OCI-LY7 (cell line): ENCODE measurements at regions not wholly inside any gene's neighbourhood (a gene's known extent, or its start where the extent isn't known, plus 50 kb on each side); places are given as distances from the start of the nearest gene placed in this dataset.

Source experiments
- BruUV-seq: library from RNA; stranded (reverse); fragments of 400-500 nt; replicated peaks from 2 replicates; lab custom pipeline; 2021; lab: Mats Ljungman, UMichigan
- CTCF ChIA-PET: fragments of 300-600 bp; sonication (Branson Sonifier 250); formaldehyde crosslinking; loops from one replicate; lab custom pipeline; 2022; ENCODE audit warnings: antibody characterized with exemption; ENCODE audit not compliant: unreplicated experiment; lab: Charles Lee
- POLR2A ChIA-PET: fragments of 300-600 bp; sonication (Branson Sonifier 250); formaldehyde crosslinking; loops from one replicate; lab custom pipeline; 2022; ENCODE audit warnings: antibody characterized with exemption; lab: Charles Lee
- DNase-seq: peaks from one replicate; pipeline ENCODE4 v3.0.0-alpha.2; 2015; ENCODE audit warnings: low spot score
- H2AFZ ChIP-seq: fragments of 200-600 bp; sonication (generic), shearing (Covaris generic); 2 replicates; pipeline ENCODE4 v1.6.1; 2014; ENCODE audit warnings: mild to moderate bottlenecking, antibody characterized with exemption, low read length, moderate library complexity
- H3K27ac ChIP-seq: fragments of 200-600 bp; sonication (generic); 2 replicates; pipeline ENCODE4 v1.5.1; 2014; ENCODE audit warnings: mixed run types, low read depth, mild to moderate bottlenecking, moderate library complexity, low read length, inconsistent platforms; ENCODE audit not compliant: poor library complexity, severe bottlenecking
- H3K36me3 ChIP-seq: fragments of 200-600 bp; sonication (generic); 2 replicates; pipeline ENCODE4 v1.6.1; 2014; ENCODE audit warnings: mild to moderate bottlenecking, antibody characterized with exemption, low read length, moderate library complexity, mixed read lengths; ENCODE audit not compliant: insufficient read depth
- H3K4me1 ChIP-seq: fragments of 200-600 bp; sonication (generic); 2 replicates; pipeline ENCODE4 v1.5.1; 2014; ENCODE audit warnings: mild to moderate bottlenecking, low read length; ENCODE audit not compliant: insufficient read depth, poor library complexity, severe bottlenecking
- H3K4me2 ChIP-seq: fragments of 200-600 bp; sonication (generic); 2 replicates; pipeline ENCODE4 v1.6.1; 2014; ENCODE audit warnings: mild to moderate bottlenecking, low read length
- H3K4me3 ChIP-seq: fragments of 200-600 bp; sonication (generic); 2 replicates; pipeline ENCODE4 v1.5.1; 2014; ENCODE audit warnings: mild to moderate bottlenecking, low read depth, low read length; ENCODE audit not compliant: poor library complexity, severe bottlenecking
- H3K79me2 ChIP-seq: fragments of 200-600 bp; sonication (generic); 2 replicates; pipeline ENCODE4 v1.6.1; 2016; ENCODE audit warnings: low read depth, mild to moderate bottlenecking, low read length, moderate library complexity, mixed read lengths; ENCODE audit not compliant: insufficient read depth
- H3K9me2 ChIP-seq: fragments of 200-600 bp; sonication (generic); 2 replicates; pipeline ENCODE4 v1.6.1; 2016; ENCODE audit warnings: mild to moderate bottlenecking, low read length, mixed read lengths; ENCODE audit not compliant: insufficient read depth
- H3K9me3 ChIP-seq: fragments of 200-600 bp; sonication (generic); 2 replicates; pipeline ENCODE4 v1.6.1; 2014; ENCODE audit warnings: mild to moderate bottlenecking, mixed run types, low read length, mixed read lengths
- H4K20me1 ChIP-seq: fragments of 200-600 bp; sonication (generic); 2 replicates; pipeline ENCODE4 v1.6.1; 2014; ENCODE audit warnings: mild to moderate bottlenecking, antibody characterized with exemption, low read length, moderate library complexity, mixed read lengths; ENCODE audit not compliant: insufficient read depth
- CTCF ChIP-seq: fragments of 200-600 bp; sonication (generic); conservative IDR thresholded peaks from 2 replicates; pipeline ENCODE4 v1.5.1; 2014; ENCODE audit warnings: mild to moderate bottlenecking, antibody characterized with exemption, low read length, moderate library complexity, mixed read lengths
- EZH2phosphoT487 ChIP-seq: fragments of 200-600 bp; sonication (generic); IDR thresholded peaks from 2 replicates; pipeline ENCODE4 v1.6.1; 2018; ENCODE audit warnings: low read depth, borderline replicate concordance, mild to moderate bottlenecking, mixed run types, antibody characterized with exemption, low read length, moderate library complexity, mixed read lengths
- intact Hi-C: fragments of 100-400 bp; cut with micrococcal nuclease; formaldehyde crosslinking; loops from one replicate; pipeline ENCODE4 v1.10.0; 2022; ENCODE audit not compliant: unreplicated experiment

- no peaks in the 10 kb centered on the region for H3K36me3 ChIP-seq
- no peaks in the 10 kb centered on the region for H3K4me1 ChIP-seq
- H3K4me2 ChIP-seq: no peak overlapping the region
- intact Hi-C loops: no loop called here
- no peak overlapping the region for H3K27ac ChIP-seq
- no peaks in the 10 kb centered on the region for H3K9me3 ChIP-seq
- no peaks in the 10 kb centered on the region for H3K9me2 ChIP-seq
- no peaks in the 10 kb centered on the region for H4K20me1 ChIP-seq
- CTCF ChIA-PET: no interaction called here
- DNase-seq: no peak
- no TSS peak for BruUV-seq
- no peak overlapping the region for H3K4me3 ChIP-seq
- POLR2A ChIA-PET: no interaction called here
- H2AFZ ChIP-seq: no peak overlapping the region
- TF ChIP-seq CTCF: no peak
- no peak for TF ChIP-seq EZH2phosphoT487
- H3K79me2 ChIP-seq: no peaks in the 10 kb centered on the region
These were observed 272.6 kb downstream of the ETAA1 start for GRCh38 chr2:67669766-67670165.

- BruUV-seq: no TSS peak
- no peak for DNase-seq
- Histone ChIP-seq H2AFZ (no peak overlapping the region), H4K20me1 (no peaks in the 10 kb centered on the region), H3K4me1 (no peaks in the 10 kb centered on the region), H3K4me3 (no peak overlapping the region), H3K27ac (no peak overlapping the region), H3K9me3 (no peaks in the 10 kb centered on the region), H3K36me3 (no peaks in the 10 kb centered on the region), H3K79me2 (no peaks in the 10 kb centered on the region), H3K4me2 (no peak overlapping the region), H3K9me2 (no peaks in the 10 kb centered on the region)
- POLR2A ChIA-PET: no interaction called here
- CTCF ChIA-PET: no interaction called here
- TF ChIP-seq CTCF (no peak), EZH2phosphoT487 (no peak)
- intact Hi-C loops: no loop called here
These were observed 273.6 kb downstream of the ETAA1 start for GRCh38 chr2:67670747-67671183.

- H3K4me1 ChIP-seq: no peaks in the 10 kb centered on the region
- H2AFZ ChIP-seq: no peak overlapping the region
- intact Hi-C loops: no loop called here
- no peak for TF ChIP-seq EZH2phosphoT487
- TF ChIP-seq CTCF: no peak
- no peak overlapping the region for H3K4me2 ChIP-seq
- ChIA-PET POLR2A (no interaction called here), CTCF (no interaction called here)
- DNase-seq: no peak
- BruUV-seq: no TSS peak
- no peak overlapping the region for H3K27ac ChIP-seq
- no peaks in the 10 kb centered on the region for H4K20me1 ChIP-seq
- H3K79me2 ChIP-seq: no peaks in the 10 kb centered on the region
- H3K36me3 ChIP-seq: no peaks in the 10 kb centered on the region
- H3K4me3 ChIP-seq: no peak overlapping the region
- H3K9me3 ChIP-seq: no peaks in the 10 kb centered on the region
- H3K9me2 ChIP-seq: no peaks in the 10 kb centered on the region
These were observed 274.6 kb downstream of the ETAA1 start for GRCh38 chr2:67671464-67672450.
